GM19023 (cell line): ENCODE measurements at regions not wholly inside any gene's neighbourhood (a gene's known extent, or its start where the extent isn't known, plus 50 kb on each side); places are given as distances from the start of the nearest gene placed in this dataset.

Experiments
- ATAC-seq: cut with Tn5 transposase; IDR thresholded peaks from one replicate; pipeline ENCODE4 v1.9.1; 2021; ENCODE audit warnings: mild to moderate bottlenecking, moderate library complexity; ENCODE audit not compliant: unreplicated experiment

GRCh38 chr6:93801101-93801847, 381.9 kb upstream of the EPHA7 start:
- ATAC-seq, result no peak

DNA sequence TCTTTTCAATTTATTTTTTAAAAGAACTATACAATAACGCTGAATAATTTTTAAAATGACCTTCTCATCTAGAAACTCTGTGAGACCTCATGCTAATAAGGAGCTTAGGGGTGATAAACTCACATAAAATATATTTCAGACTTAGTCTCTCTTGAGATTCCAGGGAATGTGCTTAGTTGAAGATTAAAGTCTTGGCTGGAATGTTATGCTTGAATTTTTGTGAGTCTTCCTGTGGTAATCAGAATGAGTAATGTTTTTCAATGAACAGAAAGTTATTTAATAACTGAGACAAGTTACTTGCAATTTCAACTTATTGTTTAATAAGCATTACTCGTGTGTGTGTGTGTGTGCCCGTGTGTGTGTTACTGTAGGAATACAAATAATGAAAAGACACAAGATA, 379.9 kb upstream of the EPHA7 start:
- no peak for ATAC-seq

DNA sequence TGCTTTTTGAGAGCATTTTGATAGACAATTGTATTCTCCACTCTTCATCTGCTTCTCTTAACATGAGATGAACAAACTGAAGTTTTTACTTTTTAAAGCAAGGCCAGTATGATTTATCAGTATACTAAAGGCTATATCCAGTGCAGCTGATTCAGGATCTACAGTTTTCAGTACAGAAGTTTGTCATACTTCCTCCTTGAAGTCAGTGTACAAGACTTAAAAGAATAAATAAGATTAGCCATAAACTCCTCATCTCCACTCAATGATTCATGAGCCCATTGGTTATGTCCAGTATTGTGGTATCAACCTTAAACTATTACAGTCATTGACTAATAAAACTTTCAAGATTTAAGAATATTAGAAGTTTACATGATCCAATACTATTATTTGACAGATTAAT, 374.8 kb upstream of the EPHA7 start:
- no peak for ATAC-seq

GRCh38 chr6:93792746-93793145, 373.4 kb upstream of the EPHA7 start:
- no peak for ATAC-seq

GRCh38 chr6:93790981-93791380, 371.6 kb upstream of the EPHA7 start:
- ATAC-seq, result no peak

DNA sequence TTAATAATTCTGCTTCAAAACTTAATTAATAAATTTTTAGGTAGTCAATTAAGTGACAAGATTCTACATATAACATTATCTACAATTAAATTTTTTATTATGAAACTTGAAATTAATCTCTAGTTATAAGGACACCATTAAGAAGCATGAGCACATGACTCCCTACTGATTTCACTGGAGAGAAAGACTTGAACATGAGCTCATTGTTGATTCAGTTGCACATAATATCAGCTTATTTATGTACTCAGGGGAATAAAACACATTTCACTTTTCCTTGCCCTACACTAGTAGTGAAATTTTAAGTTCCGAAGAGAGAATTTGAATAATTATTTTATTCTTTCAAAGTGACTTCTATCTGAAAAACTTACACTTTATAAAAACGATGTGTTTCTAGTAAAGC, 370.2 kb upstream of the EPHA7 start:
- ATAC-seq, result no peak

DNA sequence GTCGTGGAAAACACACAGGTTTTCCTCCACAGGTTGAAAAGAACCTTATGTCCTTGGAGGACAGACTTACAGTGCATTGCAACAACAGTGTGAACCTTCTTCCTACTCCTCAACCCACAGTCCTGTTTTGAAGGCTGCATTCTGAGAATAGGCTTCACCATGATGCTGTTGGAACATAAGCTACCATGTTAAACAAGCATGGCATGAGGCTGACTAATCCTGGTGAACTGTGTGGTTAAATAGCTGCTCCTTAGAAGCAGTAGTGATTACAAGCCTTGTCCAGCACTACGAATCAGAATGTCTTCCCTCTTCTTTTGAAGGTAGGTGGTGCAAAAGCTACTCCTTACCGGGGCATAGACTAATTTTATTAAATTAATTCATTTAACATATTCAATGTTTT, 368.5 kb upstream of the EPHA7 start:
- no peak for ATAC-seq

GRCh38 chr6:93786474-93787330, 367.3 kb upstream of the EPHA7 start:
- ATAC-seq, result no peak

DNA sequence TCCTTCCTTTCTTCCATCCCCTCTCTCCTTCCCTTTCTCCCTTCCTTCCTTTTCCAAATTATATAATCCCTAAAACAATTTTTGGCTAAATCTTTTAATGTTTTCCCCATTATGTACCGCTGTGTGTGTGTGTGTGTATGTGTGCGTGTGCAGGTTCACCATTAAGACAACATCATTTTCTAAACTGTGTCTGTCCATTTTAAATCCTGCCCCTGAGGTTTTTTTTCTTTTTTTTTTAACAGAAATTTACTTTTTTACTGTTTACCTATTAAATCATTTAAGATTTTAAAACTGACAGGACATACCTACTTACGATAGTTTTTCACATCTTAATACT, 366.3 kb upstream of the EPHA7 start:
- ATAC-seq, result no peak

DNA sequence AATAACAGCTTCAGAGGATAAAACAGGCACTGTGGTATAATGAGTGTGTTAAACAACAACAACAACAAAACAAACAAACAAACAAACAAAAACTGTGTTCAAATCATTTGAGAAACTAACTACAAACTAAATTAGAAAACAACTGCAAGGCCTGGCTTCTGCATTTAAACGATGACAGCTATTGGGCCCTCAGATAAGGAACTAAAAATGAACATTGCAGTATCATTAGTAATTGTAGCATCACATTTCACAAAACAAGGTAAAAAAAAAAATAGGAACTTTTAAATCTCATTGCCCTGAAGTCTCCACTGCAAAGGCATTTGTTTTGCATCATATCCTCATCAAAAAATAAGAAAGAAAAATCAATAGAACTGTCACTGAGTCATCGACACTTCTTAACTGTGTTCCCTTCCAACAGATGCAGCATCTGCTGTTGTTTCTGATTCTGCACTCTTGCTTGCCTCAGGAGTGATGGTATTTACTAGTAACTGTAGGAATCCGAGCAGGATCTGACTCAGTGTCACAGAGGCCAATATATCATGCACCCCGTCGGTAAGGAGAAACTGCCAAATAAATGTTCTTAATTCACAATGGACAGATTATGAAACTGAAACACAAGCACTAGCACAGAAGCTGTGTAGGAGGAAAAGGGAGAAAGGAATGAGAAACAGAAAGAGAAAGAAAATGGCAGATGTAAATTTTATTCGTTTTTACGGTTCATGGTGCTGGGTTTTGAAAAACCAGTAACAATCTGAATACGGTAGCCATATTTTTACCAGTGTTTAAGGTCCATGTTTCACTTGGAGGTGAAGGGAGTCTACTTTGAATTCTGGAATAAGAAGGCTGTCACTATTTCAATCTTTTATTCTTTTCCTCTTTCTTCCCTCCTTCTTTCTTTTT, 365.7 kb upstream of the EPHA7 start:
- ATAC-seq, result no peak

- no peak for ATAC-seq
These were observed 359.9 kb upstream of the EPHA7 start for GRCh38 chr6:93779086-93779841.

DNA sequence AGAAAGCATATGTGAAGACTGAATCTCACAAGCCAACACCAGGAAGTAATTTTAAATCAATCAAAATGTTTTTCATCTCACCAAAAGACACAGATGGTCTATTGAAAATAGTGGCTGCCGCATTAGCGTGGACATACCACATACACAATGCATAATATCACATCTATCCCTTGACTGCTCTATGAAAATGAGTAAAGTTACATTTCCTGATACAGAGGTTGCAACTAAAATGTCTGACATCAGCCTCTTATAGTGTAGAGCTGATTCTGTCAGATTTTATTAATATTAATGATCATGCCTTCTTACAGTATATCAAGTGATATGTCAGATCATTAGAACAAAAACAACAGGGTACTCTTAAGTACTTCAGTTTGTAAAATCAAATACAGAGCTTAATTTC, 339.8 kb upstream of the EPHA7 start:
- no peak for ATAC-seq

GRCh38 chr6:93751969-93752368, 332.6 kb upstream of the EPHA7 start:
- ATAC-seq, result no peak

- ATAC-seq, result no peak
These were observed 330.6 kb upstream of the EPHA7 start for GRCh38 chr6:93749930-93750329.

GRCh38 chr6:93749191-93749590, 329.8 kb upstream of the EPHA7 start:
- no peak for ATAC-seq

DNA sequence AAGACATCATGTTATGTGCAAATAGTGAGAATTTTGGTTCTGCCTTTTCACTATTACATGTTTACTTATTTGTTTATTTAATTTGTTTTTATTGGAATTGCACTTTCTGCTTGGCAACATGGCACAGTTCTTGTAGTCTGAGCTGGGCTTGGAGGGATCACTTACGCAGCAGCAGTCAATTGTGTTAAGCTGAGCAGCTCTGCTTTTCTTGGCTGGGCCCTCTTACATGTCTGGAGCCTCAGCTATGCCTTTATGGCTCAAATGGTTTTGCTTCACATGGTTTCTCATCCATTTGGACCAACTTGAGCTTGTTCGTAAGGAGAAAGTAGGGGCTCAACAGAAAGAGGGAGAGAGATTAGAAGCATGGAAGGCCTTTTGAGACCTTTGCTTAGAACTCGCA, 327.5 kb upstream of the EPHA7 start:
- ATAC-seq, result no peak

DNA sequence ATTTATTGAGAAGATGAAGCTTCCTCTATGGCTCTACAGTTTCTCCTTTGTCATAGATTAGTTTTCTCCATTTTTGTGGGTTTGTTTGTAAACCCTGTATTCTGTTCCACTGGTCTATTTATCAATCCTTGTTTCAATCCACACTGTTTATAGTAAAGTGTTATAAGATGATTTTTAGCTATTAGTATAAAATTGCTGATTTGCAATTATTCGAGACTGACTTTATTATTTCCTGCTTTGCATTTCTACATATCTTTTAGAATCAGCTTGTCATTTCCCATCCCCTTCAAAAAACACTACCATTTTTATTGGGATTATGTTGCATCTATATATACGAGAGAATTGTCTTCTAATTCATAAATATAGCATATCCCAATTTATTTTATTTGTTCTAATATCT, 325.9 kb upstream of the EPHA7 start:
- no peak for ATAC-seq

DNA sequence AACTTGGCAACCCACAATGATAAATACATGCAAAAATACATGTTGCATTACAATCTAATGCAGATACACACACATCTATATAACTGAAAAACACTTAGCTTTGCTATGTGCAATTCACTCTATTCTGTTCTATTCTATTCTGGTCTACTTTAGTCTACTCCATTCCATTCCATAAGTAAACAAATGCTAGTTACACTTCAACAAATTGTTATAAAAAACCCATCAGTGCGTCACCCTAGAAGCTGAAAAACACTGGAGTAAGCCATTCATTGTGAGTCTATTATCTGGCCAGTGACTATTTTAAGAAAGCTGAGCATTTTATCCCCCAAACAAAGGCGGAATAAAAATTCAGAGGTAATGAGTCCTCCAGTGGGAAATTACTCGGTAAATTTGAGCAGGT, 315.7 kb upstream of the EPHA7 start:
- no peak for ATAC-seq

GRCh38 chr6:93731306-93731705, 311.9 kb upstream of the EPHA7 start:
- no peak for ATAC-seq

- ATAC-seq, result no peak
These were observed 308.8 kb upstream of the EPHA7 start for GRCh38 chr6:93728150-93728549.

- ATAC-seq, result no peak
These were observed 308.1 kb upstream of the EPHA7 start for GRCh38 chr6:93727447-93727846.
